CD1c-positive myeloid dendritic cell (primary cell): ENCODE measurements at regions not wholly inside any gene's neighbourhood (a gene's known extent, or its start where the extent isn't known, plus 50 kb on each side); places are given as distances from the start of the nearest gene placed in this dataset.
"Not testable (repeated sequence)": the region's sequence is repeated elsewhere in the genome, so short reads cannot be mapped to it uniquely, and the experiment has no call there.

Experiments used
- DNase-seq: peaks from one replicate; pipeline ENCODE4 v3.0.0-alpha.2; 2016; ENCODE audit errors: extremely low spot score

GRCh38 chr13:50386541-50387050, 371.4 kb downstream of the KCNRG start:
- no peak for DNase-seq

GRCh38 chr13:50387051-50387581, 371.9 kb downstream of the KCNRG start:
- DNase-seq, result peak; percentile 13

GRCh38 chr13:50388481-50388880, 373.2 kb downstream of the KCNRG start:
- no peak for DNase-seq

GRCh38 chr13:50389726-50390125, 374.5 kb downstream of the KCNRG start:
- DNase-seq, result no peak

- DNase-seq, result no peak
These were observed 375.4 kb downstream of the KCNRG start for GRCh38 chr13:50390503-50391248.

- no peak for DNase-seq
These were observed 377.7 kb downstream of the KCNRG start for GRCh38 chr13:50392977-50393376.

DNA sequence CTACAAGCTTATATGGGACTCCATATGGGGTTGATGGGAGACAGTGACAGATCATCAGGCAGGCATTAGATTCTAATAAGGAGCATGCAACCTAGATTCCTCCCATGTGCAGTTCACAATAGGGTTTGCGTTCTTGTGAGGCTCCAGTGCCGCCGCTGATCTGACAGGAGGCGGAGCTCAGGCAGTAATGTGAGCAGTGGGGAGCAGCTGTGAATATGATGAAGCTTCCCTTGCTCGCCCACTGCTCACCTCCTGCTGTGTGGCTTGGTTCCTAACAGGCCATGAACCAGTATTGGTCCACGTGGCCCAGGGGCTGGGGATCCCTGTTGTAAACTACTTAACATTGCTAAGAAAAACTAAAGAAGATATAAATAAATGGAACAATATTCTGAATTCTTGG, 378.4 kb downstream of the KCNRG start:
- DNase-seq, result no peak

DNA sequence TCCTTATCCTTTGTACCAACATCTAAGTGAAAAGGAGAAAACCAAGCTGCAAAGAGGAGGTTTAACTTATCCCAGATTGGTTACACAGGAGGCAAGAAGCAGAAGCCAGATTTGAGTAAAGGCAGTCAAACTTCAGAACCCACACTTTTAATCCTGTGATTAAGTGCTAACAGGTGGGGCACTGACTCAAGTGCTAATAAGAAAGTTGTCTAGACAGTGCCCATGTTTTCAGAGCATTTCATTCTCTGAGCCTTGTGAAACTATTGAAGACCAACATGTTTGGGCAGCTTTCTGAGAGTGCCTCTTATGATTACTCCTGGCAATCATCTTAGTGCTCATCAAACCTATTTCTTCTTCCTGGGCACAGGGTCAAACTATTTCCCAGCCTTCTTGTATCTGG, 380.8 kb downstream of the KCNRG start:
- no peak for DNase-seq

GRCh38 chr13:50396618-50397017, 381.4 kb downstream of the KCNRG start:
- DNase-seq, result not testable (repeated sequence)

DNA sequence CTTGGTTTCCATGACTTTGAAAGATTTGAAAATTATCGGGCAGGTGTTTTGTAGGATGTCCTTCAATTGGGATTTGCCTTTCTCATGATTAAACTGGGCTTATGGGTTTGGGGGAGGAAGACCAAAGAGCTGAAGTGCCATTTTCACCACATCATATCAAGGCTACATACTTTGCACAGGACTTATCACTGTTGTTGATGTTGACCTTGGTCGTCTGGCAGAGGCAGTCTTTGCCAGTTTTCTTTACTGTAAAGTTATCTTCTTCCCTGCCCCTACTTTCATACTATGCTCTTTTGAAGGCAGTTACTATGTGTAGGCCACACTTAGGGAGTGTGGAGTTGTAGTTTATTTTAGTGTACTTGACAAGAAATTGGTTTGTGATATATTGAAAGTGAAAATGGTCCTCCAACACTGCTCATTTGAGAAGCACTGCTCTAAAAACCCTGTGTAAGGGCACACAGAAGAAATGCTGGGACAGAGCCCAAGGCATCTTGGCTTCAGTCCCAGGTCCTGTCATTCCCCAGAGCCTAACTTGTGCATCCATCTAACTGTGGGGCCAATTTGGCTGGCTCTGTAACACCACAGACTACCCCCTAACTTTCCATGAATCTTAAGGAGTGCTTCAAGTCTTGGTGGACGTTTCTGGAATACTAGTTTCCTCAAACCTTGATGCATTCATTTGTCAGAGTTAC, 384.9 kb downstream of the KCNRG start:
- no peak for DNase-seq

GRCh38 chr13:50401049-50401505, 385.8 kb downstream of the KCNRG start:
- no peak for DNase-seq

DNA sequence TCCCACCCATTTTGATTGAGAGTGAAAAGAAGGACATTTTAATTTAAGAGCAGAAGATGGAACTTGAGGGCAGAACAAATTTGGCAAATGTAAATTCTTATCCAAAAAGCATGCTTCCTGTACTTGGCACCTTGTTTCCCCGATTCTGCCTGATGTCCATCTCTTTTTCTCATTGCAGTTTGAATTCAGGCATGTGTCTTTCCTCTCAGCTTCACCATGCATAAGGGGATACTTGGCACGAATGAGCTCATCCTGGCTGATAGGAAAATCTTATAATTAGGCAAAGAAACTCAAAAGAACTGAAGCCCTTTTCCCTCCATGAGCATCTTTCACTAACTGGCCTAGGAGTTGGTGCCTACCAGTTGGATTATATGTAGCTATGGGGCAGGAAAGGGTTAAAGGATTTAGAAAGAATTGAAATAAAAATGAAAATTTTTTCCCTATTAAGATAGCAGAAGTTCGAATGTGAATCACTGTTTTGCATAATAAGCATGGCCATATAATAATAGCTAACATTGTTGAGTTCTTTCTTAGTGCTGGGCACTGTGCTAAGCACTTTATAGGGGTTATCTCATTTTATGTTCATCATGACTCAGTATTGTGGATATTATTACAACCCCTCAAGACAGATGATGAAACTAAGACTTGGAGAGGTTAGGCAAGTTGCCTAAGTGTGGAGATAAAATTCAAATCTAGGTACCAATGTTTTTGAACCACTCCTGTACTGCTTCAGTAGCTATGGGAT, 386.6 kb downstream of the KCNRG start:
- no peak for DNase-seq

DNA sequence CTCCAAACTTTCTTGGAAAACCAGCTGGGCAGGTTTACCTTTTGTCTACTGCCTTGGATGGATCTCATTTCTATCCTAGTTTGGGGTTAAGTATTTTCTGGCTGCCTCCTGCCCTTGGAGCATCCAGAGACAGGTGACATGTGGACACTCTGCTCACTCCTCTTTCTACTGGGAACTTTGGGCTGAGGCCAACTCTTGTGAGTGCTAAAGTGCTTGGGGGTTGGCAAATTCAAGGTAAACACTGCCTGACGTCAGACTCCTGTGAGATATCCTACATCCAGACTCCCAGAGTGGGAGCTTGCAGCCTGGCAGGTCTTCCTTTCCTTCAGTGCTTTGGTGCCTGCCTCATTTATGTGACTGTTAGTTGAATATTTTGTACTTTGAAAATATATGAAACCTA, 388.1 kb downstream of the KCNRG start:
- no peak for DNase-seq

DNA sequence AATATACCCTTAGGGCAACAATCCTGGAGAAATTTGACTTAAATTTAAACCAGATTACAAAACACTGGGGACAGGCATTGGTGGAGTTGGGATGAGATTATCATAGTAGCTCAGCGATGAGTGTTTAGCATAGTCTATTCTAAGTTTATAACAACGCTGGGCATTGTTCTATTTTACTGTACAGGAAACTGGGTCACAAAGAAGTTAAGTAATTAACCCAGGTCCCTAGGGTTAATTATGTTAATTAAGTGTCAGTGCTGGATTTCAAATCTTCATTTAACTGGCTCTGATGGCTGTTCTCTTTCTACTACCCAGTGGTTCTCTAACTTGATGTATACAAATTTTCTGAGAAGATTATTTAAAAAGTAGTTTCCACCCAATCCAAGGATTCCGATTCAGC, 388.9 kb downstream of the KCNRG start:
- no peak for DNase-seq

- no peak for DNase-seq
These were observed 389.5 kb downstream of the KCNRG start for GRCh38 chr13:50404769-50405168.

- DNase-seq, result no peak
These were observed 391.6 kb downstream of the KCNRG start for GRCh38 chr13:50406831-50407230.

- no peak for DNase-seq
These were observed 392.8 kb downstream of the KCNRG start for GRCh38 chr13:50408068-50408467.

- DNase-seq, result no peak
These were observed 394.0 kb downstream of the KCNRG start for GRCh38 chr13:50409220-50409619.

DNA sequence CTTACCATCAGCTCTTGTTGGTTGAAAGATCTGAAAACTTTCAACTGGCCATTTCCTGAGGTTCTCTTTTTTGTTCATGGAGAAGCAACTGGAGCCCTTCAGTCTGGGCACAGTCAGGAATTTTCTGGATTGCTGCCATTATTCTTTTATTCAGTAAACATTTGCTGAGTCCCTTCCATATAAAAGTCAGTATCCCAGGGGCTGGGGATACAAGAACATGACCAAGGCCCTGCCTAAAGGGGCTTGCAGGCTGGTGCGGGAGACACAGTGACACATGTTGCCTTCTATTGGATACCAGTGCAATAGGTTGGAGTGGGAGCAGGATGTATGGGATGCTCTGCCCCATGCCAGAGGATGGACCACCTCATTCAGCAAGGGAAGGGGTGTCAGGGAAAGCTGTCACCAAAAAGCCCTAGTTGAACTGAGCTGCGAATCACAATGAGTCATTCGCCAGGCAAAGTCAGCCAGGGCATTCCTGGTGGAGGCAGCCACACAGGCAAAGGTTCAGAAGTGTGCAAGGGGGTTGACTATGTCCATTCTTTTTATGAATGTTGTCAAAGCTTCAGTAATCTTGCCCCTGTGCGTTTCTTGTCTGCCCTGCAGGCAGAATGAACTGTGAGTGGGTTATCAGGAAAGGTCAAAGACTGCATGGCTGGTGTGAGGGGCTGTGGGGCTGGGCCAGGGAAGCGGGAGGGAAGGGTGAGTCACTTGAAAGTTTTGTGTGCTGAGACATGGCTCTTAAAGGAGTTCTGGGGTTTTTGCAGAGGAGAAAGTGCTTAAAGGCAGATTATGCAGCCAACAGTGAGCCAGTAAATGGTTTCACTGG, 395.9 kb downstream of the KCNRG start:
- no peak for DNase-seq

- DNase-seq, result no peak
These were observed 396.9 kb downstream of the KCNRG start for GRCh38 chr13:50412046-50412617.

GRCh38 chr13:50414640-50415039, 399.4 kb downstream of the KCNRG start:
- no peak for DNase-seq
